Sigmoid colon (tissue), 6 donors: ENCODE measurements at regions not wholly inside any gene's neighbourhood (a gene's known extent, or its start where the extent isn't known, plus 50 kb on each side); places are given as distances from the start of the nearest gene placed in this dataset.

Experiments
- DNase-seq: peaks from one replicate; pipeline ENCODE4 v3.0.0-alpha.2; 2019
- H3K27ac ChIP-seq, 4 donors: fragments of 200-600 bp; sonication (generic); one replicate each; pipeline ENCODE4 v1.5.1; 2016 to 2019; ENCODE audit warnings: mild to moderate bottlenecking in 1 of 4
- H3K27me3 ChIP-seq, 3 donors: fragments of 200-600 bp; sonication (generic); one replicate each; pipeline ENCODE4 v1.5.1; 2019; ENCODE audit warnings: mild to moderate bottlenecking in 1 of 3
- H3K36me3 ChIP-seq, 4 donors: fragments of 200-600 bp; sonication (generic); one replicate each; pipeline ENCODE4 v1.5.1; 2016 to 2019
- H3K4me1 ChIP-seq, 4 donors: fragments of 200-600 bp; sonication (generic); one replicate each; pipeline ENCODE4 v1.5.1; 2017 to 2019
- H3K4me3 ChIP-seq, 4 donors: fragments of 200-600 bp; sonication (generic); one replicate each; pipeline ENCODE4 v1.5.1; 2017 to 2019; ENCODE audit warnings: mild to moderate bottlenecking in 2 of 4, moderate library complexity in 1 of 4
- H3K9me3 ChIP-seq, 4 donors: fragments of 200-600 bp in 3 of 4; sonication (generic) in 3 of 4; one replicate each; pipeline versions ENCODE4 v1.5.1 to v1.6.1; 2013 to 2019
- CTCF ChIP-seq, 4 experiments: fragments of 450-650 bp in 3 of 4; fragments of 200-600 bp in 1 of 4; IDR thresholded peaks; one replicate each; pipeline ENCODE4 v1.5.1; 2016 to 2019; ENCODE audit warnings: antibody characterized with exemption in 4 of 4, mild to moderate bottlenecking in 3 of 4, moderate library complexity in 2 of 4
- EP300 ChIP-seq, 4 donors: sonication (generic); formaldehyde crosslinking; IDR thresholded peaks; one replicate each; pipeline ENCODE4 v1.6.1; 2017; ENCODE audit warnings: antibody characterized with exemption in 4 of 4
- POLR2A ChIP-seq, 2 donors: fragments of 450-650 bp; IDR thresholded peaks; one replicate each; pipeline ENCODE4 v1.6.1; 2016; ENCODE audit warnings: antibody characterized with exemption in 2 of 2, mild to moderate bottlenecking in 2 of 2, moderate library complexity in 2 of 2
- POLR2AphosphoS5 ChIP-seq, 4 donors: sonication (generic); formaldehyde crosslinking; IDR thresholded peaks; one replicate each; pipeline ENCODE4 v1.6.1; 2017; ENCODE audit warnings: antibody characterized with exemption in 4 of 4
- WGBS, 2 donors: extraction: QIAGEN DNeasy Blood & Tissue Kit; methylation state at CpG; one replicate each; pipeline ENCODE4 v1.1.7; 2013; 5-methylcytosine and 5-hydroxymethylcytosine counted together
- intact Hi-C: fragments of 100-400 bp; cut with DNase I; formaldehyde crosslinking; loops from one replicate; pipeline ENCODE4 v1.15.1; 2023
- donor health status: healthy with polysubstance abuse.
- donor health status: healthy.

GRCh38 chr14:86790408-86791364 lies 1202.3 kb downstream of the GALC start:
- TF ChIP-seq POLR2AphosphoS5 (IDR thresholded peaks at IDR 0.05) (no peak), POLR2A (IDR thresholded peaks at IDR 0.05) (no peak)
- Histone ChIP-seq H3K27ac (no peak overlapping the region), H3K27me3 (no peaks in the 10 kb centered on the region), H3K36me3 (no peaks in the 10 kb centered on the region), H3K9me3 (no peaks in the 10 kb centered on the region), H3K4me3 (no peak overlapping the region), H3K4me1 (no peaks in the 10 kb centered on the region)
- intact Hi-C loops: no loop called here
- DNase-seq: no peak
- 64 to 76% methylated on average over 5 of the region's 5 CpGs for WGBS, 2 donors

- no peak overlapping the region for H3K4me3 ChIP-seq
- H3K4me1 ChIP-seq: no peaks in the 10 kb centered on the region
- H3K36me3 ChIP-seq: no peaks in the 10 kb centered on the region
- no peak for DNase-seq
- WGBS, 2 donors: 83 to 85% methylated on average over 1 of the region's 1 CpG
- no peak overlapping the region for H3K27ac ChIP-seq
- no peaks in the 10 kb centered on the region for H3K27me3 ChIP-seq
- TF ChIP-seq EP300 (IDR thresholded peaks at IDR 0.05): no peak
- no peak for TF ChIP-seq POLR2AphosphoS5 (IDR thresholded peaks at IDR 0.05)
- TF ChIP-seq POLR2A (IDR thresholded peaks at IDR 0.05): no peak
- TF ChIP-seq CTCF (IDR thresholded peaks at IDR 0.05): no peak
- no peaks in the 10 kb centered on the region for H3K9me3 ChIP-seq
- intact Hi-C loops: no loop called here
Measured at GRCh38 chr14:86788224-86788623, 1204.8 kb downstream of the GALC start.

GRCh38 chr14:86787717-86788116 lies 1205.3 kb downstream of the GALC start:
- no peaks in the 10 kb centered on the region for H3K4me1 ChIP-seq
- H3K27me3 ChIP-seq: no peaks in the 10 kb centered on the region
- WGBS, 2 donors: 76 to 79% methylated on average over 3 of the region's 3 CpGs
- H3K27ac ChIP-seq: no peak overlapping the region
- H3K36me3 ChIP-seq: no peaks in the 10 kb centered on the region
- DNase-seq: no peak
- H3K4me3 ChIP-seq: no peak overlapping the region
- no peaks in the 10 kb centered on the region for H3K9me3 ChIP-seq
- intact Hi-C loops: no loop called here
- TF ChIP-seq EP300 (IDR thresholded peaks at IDR 0.05) (no peak), POLR2A (IDR thresholded peaks at IDR 0.05) (no peak), CTCF (IDR thresholded peaks at IDR 0.05) (no peak), POLR2AphosphoS5 (IDR thresholded peaks at IDR 0.05) (no peak)

GRCh38 chr14:86782092-86782580 lies 1210.8 kb downstream of the GALC start:
- H3K4me1 ChIP-seq: no peaks in the 10 kb centered on the region
- no peak for TF ChIP-seq POLR2A (IDR thresholded peaks at IDR 0.05)
- no peak for TF ChIP-seq EP300 (IDR thresholded peaks at IDR 0.05)
- TF ChIP-seq CTCF (IDR thresholded peaks at IDR 0.05): no peak
- no peak for TF ChIP-seq POLR2AphosphoS5 (IDR thresholded peaks at IDR 0.05)
- WGBS, 2 donors: 79 to 92% methylated on average over 6 of the region's 6 CpGs
- intact Hi-C loops: no loop called here
- no peak for DNase-seq
- H3K27me3 ChIP-seq: no peaks in the 10 kb centered on the region
- no peak overlapping the region for H3K4me3 ChIP-seq
- H3K27ac ChIP-seq: no peak overlapping the region
- H3K36me3 ChIP-seq: no peaks in the 10 kb centered on the region
- no peaks in the 10 kb centered on the region for H3K9me3 ChIP-seq

GRCh38 chr14:86780876-86781510 lies 1212.0 kb downstream of the GALC start:
- no peak for TF ChIP-seq CTCF (IDR thresholded peaks at IDR 0.05)
- TF ChIP-seq EP300 (IDR thresholded peaks at IDR 0.05): no peak
- TF ChIP-seq POLR2AphosphoS5 (IDR thresholded peaks at IDR 0.05): no peak
- H3K27me3 ChIP-seq: no peaks in the 10 kb centered on the region
- WGBS, 2 donors: 8 to 63% methylated on average over 1 of the region's 1 CpG
- intact Hi-C loops: no loop called here
- H3K4me3 ChIP-seq: no peak overlapping the region
- no peaks in the 10 kb centered on the region for H3K4me1 ChIP-seq
- no peak overlapping the region for H3K27ac ChIP-seq
- H3K9me3 ChIP-seq: no peaks in the 10 kb centered on the region
- H3K36me3 ChIP-seq: no peaks in the 10 kb centered on the region
- no peak for DNase-seq
